ENCODE measurements at regions not wholly inside any gene's neighbourhood (a gene's known extent, or its start where the extent isn't known, plus 50 kb on each side); places are given as distances from the start of the nearest gene placed in this dataset.
"Not testable (repeated sequence)": the region's sequence is repeated elsewhere in the genome, so short reads cannot be mapped to it uniquely, and the experiment has no call there.

- DNase-seq (ENCODE audit: low spot score) = no peak
Measured at GRCh38 chr6:113370508-113371502, 486.3 kb upstream of the MARCKS start.

GRCh38 chr6:113375466-113375865 is 481.7 kb upstream of the MARCKS start:
- not testable (repeated sequence) for DNase-seq (ENCODE audit: low spot score)

GRCh38 chr6:113375950-113376846 is 480.9 kb upstream of the MARCKS start:
- no peak for DNase-seq (ENCODE audit: low spot score)

GRCh38 chr6:113376847-113377165 is 480.3 kb upstream of the MARCKS start:
- DNase-seq (ENCODE audit: low spot score) = no peak

- DNase-seq (ENCODE audit: low spot score) = no peak
Measured at GRCh38 chr6:113377362-113377942, 479.7 kb upstream of the MARCKS start.

- no peak for DNase-seq (ENCODE audit: low spot score)
Measured at GRCh38 chr6:113380591-113380990, 476.6 kb upstream of the MARCKS start.

- DNase-seq (ENCODE audit: low spot score) = no peak
Measured at GRCh38 chr6:113381232-113381631, 475.9 kb upstream of the MARCKS start.

- DNase-seq (ENCODE audit: low spot score) = no peak
Measured at GRCh38 chr6:113381959-113382358, 475.2 kb upstream of the MARCKS start.

GRCh38 chr6:113383701-113384100 is 473.4 kb upstream of the MARCKS start:
- no peak for DNase-seq (ENCODE audit: low spot score)

GRCh38 chr6:113385020-113385431 is 472.1 kb upstream of the MARCKS start:
- no peak for DNase-seq (ENCODE audit: low spot score)

- DNase-seq (ENCODE audit: low spot score) = no peak
Measured at GRCh38 chr6:113388996-113389395, 468.1 kb upstream of the MARCKS start.

GRCh38 chr6:113392551-113393055 is 464.5 kb upstream of the MARCKS start:
- DNase-seq (ENCODE audit: low spot score) = no peak

GRCh38 chr6:113394216-113394615 is 462.9 kb upstream of the MARCKS start:
- no peak for DNase-seq (ENCODE audit: low spot score)

- no peak for DNase-seq (ENCODE audit: low spot score)
Measured at GRCh38 chr6:113394729-113395128, 462.4 kb upstream of the MARCKS start.

- no peak for DNase-seq (ENCODE audit: low spot score)
Measured at GRCh38 chr6:113396730-113397129, 460.4 kb upstream of the MARCKS start.

GRCh38 chr6:113397236-113397635 is 459.9 kb upstream of the MARCKS start:
- no peak for DNase-seq (ENCODE audit: low spot score)

- DNase-seq (ENCODE audit: low spot score) = no peak
Measured at GRCh38 chr6:113401231-113401630, 455.9 kb upstream of the MARCKS start.

GRCh38 chr6:113402544-113402943 is 454.6 kb upstream of the MARCKS start:
- DNase-seq (ENCODE audit: low spot score) = no peak

- no peak for DNase-seq (ENCODE audit: low spot score)
Measured at GRCh38 chr6:113403966-113404595, 453.1 kb upstream of the MARCKS start.

GRCh38 chr6:113405326-113406047 is 451.7 kb upstream of the MARCKS start:
- DNase-seq (ENCODE audit: low spot score) = no peak

GRCh38 chr6:113406048-113406695 is 451.0 kb upstream of the MARCKS start:
- DNase-seq (ENCODE audit: low spot score) = no peak
